NCI-H146 treated with DMSO at 0.1 percent for 48 hours (cell line): ENCODE measurements at regions not wholly inside any gene's neighbourhood (a gene's known extent, or its start where the extent isn't known, plus 50 kb on each side); places are given as distances from the start of the nearest gene placed in this dataset.

Experiments used
- DNase-seq: peaks from one replicate; lab custom pipeline; 2025; ENCODE audit not compliant: unreplicated experiment; lab: John Stamatoyannopoulos, UW

DNA sequence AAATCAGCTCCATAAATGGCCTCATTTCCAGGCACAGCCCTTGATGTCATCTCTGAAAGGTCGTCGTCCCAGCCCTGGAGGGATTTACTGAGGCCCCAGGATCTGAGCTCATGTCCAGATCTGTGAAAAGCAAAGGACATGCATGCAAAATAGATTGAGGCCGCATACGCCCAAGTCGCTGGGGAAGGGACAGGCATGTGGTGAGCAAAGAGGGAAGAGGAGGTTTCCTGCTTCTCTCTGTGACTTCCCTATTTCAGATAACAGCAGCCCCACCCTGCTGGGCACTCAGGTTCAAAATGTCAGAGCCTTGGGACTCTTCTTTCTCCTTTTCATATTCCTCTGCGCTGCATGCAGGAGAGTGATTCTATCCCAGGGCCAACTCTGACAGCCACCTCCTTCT is 197.2 kb downstream of the ADSS2 start:
- no peak for DNase-seq

DNA sequence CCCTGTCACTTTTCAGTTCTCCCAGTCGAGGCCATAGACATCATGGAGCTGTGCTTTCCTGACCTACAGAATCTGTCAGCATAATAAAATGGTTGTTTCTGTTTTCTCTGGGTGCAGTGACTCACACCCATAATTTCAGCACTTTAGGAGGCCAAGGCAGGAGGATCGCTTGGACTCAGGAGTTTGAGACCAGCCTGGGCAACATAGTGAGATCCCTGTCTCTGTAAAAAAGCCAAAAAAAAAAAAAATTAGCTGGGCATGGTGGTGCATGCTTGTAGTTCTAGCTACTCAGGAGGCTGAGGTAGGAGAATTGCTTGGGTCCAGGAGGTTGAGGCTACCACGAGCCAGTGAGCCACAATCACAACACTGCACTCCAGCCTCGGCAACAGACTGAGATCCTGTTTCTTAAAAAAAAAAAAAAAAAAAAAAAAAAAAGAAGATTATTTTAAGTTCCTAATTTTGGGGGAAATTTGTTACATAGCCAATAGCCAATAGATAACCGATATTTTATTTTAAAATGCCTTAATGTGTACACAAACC is 196.2 kb downstream of the ADSS2 start:
- DNase-seq = no peak

DNA sequence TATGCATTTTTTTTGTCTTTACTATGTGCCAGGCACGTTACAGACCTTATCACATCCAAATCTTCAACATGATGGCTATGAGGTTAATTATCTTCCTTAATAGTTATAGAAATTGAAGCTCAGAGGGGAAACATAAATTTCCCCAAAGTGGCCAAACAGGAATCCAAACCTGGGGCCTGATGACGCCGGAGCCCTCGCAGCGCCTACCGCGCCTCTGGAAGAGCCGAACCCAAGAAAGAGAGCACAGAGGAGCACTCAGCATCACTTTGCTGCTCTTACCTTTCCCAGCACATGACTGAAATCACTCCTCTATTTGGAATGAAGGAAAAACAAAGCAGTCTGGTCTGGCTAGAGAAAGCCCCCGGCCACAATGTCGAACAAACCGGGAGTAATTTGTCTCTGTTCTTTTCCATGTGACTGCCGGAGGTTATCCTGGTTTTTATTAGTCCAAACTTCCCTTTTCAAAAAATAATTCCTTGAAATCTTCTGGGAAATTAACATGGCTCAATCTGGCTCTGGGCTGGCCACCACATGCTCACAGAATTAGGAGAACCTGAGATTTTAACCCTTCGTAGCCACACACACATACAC is 195.5 kb downstream of the ADSS2 start:
- no peak for DNase-seq

DNA sequence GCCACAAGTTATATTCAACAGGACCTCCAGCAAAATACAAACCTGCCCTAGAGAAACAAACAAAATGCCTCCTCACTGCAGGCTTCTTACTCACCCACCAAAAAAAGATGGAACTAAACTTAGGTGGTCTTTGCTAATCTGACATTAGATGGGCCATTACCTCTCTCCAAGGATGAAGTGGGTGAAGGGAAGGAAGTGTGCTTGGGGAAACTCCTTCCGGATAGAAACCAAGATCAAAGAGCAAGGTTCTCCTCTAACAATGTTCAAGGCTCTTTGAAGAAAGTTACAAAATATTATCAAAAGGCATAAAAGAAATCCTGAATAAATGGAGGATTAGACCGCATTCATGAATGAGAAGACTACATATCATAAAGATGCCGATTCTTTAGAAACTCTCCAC is 187.5 kb downstream of the ADSS2 start:
- DNase-seq = no peak

DNA sequence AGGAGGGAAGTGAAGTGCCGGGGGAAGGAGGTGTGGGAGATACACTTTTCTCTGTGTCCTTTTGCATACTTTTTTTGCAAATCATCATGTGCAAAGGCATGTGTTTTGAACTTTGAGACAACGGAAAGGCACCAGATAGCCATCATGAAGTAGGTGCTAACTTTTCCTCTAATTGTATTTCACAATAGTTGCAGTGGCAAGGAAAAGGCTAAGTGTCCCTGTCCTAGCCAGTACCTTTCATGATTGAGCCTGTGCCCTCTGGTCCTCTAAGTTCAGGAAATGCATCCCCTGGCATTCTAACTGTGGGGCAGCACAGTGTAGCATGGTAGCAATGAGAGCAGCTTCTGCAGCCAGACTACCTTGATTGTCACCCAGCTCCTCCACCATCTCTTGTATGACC is 186.2 kb downstream of the ADSS2 start:
- no peak for DNase-seq

DNA sequence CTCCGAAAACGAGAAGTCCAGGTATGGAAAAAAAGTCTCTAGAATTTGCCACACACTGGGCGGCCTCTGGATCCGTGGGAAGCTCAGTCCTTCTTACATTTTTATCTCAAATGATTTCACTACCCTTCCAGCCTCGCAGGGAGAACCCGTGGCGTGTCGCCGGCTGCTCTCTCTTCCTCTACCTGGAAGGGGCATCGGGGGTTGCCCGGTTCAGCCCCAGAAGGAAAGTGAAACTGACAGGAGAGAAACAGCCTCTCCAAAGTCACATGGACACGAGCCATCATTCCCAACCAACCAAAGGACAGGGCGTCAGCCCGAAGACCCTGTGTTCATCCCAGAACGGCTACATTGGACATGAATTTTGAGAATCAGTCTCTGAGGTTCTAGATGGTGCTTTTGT is 182.5 kb downstream of the ADSS2 start:
- no peak for DNase-seq

DNA sequence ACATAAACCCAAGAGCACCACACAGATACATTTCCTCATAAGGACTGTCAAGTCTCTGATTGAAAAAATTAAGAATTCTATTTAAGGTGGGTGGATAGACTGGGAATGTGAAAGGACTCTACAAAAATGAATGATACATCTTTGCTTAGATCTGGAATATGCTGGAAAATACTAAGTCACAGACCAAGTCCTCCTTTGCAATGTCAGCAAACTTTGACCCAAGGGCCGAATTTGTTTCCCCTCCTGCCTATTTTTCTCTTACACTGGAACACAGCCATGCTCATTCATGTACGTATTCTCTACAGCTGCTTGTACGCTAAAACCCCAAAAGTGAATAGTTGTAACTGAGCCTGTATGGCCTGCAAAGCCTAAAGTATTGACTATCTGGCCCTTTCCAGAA is 180.7 kb downstream of the ADSS2 start:
- DNase-seq = no peak

DNA sequence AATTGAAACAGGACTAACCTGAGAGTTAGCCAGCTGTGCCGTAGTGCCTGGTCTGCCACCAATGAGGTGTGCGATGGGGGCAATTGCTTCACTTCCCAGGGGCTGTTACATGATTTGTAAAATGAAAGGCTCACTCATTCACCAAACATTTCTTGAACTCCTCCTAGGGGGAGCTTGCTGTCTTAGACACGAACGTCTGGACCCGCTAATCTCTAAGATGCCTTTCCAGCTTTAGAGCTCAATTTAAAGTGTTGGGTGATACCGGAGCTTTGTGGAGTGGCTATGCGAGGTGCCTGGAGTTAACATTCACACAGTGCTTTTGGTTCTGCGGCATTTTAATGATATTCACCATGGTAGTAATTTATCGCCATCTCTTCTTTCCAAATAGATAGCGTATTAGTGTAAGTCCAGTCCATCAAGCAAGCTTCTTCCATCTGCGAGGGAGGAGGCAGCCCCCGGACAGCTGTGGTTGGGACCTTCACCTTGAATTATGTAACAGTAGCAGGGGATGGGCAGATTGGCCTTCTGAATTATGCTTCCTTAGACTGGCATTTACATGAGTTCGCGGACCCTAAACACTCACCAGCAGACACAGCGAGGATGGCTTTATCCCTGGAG is 179.9 kb downstream of the ADSS2 start:
- DNase-seq = no peak

DNA sequence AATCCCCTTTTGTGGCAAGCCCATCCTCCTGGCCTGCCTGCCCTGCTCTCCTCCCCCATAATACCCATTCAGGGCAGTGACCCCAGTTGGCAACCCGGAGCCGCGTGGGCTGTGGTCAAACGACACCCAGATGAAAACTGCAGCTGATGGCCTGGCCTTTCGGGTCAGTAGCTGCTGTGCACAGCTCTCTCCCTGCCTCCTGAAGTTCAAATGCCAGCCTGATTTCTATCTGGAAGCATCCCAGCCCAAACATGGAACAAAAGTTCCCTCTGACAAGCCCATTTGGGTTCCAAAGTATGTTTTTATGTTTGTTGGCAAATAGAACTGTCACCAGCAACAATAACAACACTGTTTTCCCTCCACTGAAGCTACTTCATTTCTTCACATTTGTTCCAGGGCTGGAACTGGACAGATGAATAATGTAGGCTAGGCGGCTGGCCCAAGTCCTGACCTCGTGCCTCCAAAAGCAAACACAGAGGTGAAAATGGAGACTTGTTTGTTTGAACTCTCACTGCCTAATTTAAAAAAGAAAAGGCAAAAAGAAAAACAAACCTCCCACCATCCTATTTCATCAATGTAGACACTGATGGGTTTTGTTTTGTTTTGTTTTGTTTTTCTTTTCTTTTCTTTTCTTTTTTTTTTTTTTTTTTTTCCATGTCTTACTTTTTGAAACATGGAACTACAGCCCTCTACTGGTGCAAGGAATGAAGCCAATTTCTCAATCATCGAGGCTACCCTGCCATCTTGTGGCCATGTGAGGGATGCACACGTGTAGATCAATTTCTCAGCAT is 179.0 kb downstream of the ADSS2 start:
- DNase-seq = peak; percentile 86

DNA sequence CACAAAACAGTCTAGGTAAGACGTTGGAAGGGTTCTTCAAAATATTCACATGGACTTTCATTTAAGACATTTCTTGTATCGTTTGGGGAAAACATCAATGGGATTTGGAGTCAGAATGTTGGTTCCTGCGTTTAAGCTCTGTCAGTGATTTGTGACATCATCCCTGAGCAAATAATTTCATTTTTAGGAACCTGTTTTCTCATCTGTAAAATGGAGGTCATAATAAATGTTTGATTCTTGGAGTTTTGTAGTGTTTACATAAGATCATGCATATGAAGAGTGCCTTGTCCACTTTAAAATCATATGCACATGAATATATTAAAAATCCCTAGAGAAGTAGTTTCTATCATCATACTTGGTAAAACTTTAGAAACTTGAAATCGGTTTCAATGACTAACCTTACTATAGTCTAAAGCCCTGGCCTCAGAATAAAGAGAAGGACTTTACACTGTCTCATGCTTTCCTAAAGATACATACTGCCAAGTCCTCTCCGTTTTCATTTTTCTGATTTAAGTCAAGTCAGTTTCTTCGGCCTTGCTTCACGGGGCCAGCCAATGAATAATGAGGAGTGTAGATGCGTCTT is 178.4 kb downstream of the ADSS2 start:
- no peak for DNase-seq

DNA sequence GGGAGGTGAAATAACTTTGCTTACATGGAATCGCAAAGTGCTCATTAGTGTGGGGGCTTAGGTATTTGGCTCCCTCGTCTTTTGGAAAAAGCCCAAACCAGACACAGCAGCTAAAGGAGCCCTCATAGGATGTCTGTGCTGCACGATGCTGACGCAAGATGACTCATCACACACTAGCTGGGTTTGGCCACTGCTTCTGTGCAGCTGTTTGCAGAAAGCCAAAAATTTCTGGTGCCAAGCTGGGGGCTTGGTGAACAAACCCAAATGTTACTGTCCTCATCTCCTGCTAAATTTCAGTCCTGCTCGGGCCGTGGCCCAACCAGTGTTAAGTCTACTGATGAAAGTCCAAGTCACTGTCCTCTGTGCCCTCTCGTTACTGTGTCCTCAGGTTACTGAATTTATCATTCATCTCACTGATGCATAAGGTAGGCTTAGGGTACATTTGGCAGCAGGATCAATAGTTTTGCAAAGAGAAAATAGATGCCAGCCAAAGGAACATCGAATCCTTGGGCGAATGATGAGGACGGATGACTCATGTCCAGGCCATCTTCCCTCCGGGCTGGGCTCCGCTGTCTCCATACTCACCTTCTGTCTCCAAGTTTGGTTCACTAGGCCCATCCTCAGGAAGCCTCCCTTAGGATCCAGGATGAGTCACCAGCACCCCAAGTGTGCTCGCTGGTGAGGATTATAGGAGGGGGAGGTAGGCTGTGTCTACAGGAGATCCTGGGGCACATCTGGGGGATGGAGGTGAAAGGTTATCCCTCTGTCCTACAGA is 177.7 kb downstream of the ADSS2 start:
- no peak for DNase-seq

DNA sequence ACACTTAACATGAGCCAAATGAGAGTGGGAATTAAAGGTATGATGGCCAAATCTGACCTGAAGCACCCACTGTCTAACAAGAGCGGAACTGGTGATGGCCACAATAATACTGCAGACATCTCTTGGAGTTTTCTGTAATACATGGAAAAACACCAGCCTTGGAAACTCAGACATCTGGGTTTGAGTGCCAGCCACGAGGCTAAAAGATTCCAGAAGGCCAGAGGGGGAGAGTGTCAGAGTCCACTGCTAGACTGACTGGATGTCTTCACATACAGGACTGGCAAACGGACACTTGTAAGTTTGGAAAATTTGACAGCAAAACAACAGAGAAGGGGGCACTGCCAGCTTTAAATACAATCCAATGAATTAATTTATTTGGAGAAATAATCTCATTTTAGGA is 175.1 kb downstream of the ADSS2 start:
- DNase-seq = no peak

DNA sequence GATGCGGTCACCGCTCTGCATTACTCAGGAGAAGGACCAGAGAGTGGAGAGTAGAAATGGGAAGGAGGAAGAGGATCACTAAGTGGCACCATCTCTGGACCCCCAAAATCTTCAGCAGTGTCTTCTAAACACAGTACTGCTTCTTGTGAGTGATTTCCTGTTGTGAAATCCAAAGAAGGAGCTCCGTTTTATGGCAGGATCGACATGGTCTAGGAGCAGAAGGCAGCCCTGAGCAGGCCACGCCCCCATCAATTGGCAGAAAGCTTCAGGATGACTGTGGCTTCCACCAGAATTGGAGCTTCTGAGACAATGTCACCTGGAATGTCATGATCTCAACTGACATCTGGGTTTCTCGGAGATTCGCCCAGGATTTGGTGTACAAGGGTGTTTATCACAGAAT is 171.5 kb downstream of the ADSS2 start:
- no peak for DNase-seq

DNA sequence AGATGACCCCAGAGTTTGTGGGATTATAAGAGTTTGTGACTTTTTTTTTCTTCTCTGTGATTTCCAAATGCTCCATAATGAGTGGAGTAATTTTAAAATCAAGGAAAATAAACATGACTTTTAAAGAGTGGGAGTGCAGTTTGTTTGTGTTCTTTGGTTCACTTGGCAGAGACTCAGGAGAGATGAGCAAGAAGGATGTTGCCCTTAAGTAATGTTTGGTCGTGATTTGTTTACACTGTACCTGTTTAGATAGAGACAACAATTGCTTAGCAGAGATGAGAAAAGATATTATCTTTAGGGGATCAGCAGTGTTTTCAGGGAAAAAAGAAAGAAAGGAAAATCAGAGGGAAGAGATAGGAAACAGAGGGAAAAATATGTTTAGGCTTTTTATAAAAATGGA is 170.8 kb downstream of the ADSS2 start:
- DNase-seq = no peak

DNA sequence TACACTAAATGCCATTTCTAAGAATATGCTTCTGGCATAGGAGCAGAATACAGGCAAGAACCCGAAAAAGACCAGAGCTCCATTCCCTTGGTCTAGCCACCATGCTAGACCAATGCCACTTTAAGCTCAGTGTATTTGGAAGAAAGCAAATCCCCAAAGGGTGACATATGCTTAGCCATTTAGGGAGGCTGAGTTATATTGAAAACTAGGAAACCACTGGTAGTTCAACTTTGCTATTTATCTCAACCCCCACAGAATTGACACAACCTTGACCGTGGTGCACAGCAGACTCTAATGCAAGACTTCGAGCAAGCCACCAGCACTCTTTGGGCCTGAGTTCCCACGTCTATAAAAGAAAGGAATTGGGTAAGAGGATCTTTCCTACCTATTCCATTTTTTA is 167.9 kb downstream of the ADSS2 start:
- no peak for DNase-seq

DNA sequence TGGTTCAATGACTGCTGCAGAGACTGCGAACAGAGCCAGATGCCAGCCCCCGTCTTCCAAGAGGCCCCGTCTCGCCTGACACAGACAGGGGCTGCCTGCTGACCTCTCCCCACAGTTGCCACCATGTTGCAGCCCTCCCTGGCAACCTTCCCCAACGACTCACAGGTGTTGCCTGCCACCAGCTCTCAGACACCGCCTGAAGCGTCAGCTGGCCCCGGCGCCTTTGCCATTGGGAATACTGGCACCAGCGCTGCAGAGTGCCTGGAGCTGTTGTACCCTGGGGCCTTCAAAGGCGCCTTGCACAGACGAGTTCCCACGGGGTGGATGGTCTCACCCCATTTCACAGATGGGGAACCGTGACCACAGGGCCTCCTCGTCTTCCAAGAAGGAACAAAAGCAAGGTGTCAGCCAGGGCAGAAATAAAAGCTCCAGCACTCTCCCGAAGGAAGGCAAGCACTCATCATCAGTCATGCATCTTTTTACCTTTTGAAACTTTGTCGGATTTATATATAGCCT is 167.0 kb downstream of the ADSS2 start:
- no peak for DNase-seq

DNA sequence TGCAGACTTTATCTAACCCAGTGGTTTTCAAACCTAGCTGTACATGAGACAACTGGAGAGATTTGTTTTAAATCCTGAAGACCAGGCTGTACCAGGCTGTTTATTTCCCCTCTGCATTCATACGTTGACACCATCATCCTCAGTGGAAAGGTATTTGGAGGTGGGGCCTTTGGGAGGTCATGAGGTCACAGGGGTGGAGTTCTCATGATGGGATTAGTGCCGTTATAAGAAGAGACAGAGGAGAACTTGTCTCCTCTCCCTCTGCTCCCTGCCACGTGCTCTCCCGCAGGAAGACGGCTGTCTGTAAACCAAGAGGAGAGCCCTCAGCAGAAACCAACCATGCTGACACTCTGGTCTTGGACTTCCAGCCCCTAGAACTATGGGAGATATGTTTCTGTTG is 165.4 kb downstream of the ADSS2 start:
- DNase-seq = no peak

DNA sequence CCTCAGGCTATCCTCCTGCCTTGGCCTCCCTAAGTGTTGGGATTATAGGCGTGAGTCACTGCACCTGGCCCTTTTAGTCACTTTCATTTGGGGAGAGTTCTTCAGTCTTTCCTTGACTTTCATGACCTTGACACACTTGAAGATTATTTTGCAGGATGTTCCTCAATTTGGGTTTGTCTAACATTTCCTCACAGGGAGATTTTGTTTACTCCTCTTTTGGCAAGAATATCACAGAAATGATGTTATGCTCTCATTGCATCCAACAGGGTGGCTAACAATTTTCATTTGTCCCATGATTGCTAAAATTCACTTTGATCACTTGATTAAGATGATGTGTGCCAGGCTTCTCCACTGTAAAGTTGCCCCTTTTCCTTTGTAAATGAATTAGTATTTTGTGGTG is 164.0 kb downstream of the ADSS2 start:
- no peak for DNase-seq

DNA sequence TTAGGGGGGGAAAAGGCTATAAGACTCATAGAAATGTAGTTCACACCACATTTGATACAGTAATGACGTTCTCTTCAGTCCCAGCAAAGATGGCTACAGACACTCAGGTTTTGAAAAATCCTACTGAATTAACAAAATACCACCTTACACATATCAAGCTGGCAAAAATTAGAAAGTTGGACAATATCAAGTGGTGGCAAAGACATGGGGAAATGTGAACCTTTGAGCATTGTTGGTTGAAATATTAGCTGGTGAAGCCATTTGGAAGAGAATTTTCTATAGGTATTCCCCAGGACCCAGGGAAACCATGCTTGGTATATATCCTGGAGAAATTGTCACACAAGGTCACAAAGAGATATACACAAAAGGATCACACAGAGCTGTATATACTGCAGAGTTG is 163.0 kb downstream of the ADSS2 start:
- no peak for DNase-seq

DNA sequence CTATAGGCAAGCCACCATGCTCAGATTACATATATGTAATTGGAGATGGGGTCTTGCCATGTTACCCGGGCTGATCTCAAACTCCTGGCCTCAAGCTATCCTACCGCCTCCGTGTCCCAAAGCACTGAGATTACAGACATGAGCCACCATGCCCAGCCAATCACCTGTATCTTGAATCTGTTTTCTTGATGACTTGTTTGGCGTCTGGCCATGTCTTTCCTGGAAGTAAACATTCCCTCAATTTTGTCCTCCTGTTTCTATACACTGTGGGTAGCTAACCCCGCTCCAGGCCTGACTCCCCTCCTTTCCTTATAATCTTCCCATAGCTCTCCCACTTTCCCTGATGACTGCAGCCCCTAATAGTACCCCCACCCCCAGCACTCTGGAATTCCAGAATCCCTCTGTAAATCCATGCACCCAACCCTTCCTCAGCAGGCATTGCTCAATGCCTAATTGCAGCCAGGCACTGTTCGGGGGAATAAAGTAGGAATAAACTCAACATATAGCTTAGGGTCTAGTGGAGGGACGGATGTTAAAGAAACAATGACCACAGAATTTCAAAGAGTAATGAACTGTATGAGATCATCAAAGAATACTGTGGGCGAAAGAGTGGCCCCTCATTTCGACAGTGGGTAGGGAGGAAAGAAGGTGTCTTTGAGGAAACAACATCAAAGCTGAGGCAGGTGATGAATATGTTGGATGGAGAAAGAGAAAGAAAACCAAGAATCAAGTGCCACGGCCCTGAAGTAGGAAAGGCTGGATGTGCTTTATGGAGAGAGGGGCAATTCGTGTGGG is 161.5 kb downstream of the ADSS2 start:
- DNase-seq = no peak
